CD14-positive monocyte (primary cell): ENCODE measurements at regions not wholly inside any gene's neighbourhood (a gene's known extent, or its start where the extent isn't known, plus 50 kb on each side); places are given as distances from the start of the nearest gene placed in this dataset.
"Not testable (repeated sequence)": the region's sequence is repeated elsewhere in the genome, so short reads cannot be mapped to it uniquely, and the experiment has no call there.

Experiments used
- DNase-seq, 3 donors: peaks; one replicate each; pipeline ENCODE4 v3.0.0-alpha.2; 2011 to 2022
- H2AFZ ChIP-seq: 2 replicates; pipeline ENCODE4 v1.6.0; 2012; ENCODE audit warnings: mild to moderate bottlenecking, low read depth, low read length, inconsistent platforms; ENCODE audit not compliant: insufficient read depth, poor library complexity, severe bottlenecking
- H3K27ac ChIP-seq, 2 donors: 1 replicate in 1 of 2; 2 replicates in 1 of 2; pipeline ENCODE4 v1.5.1; 2012 to 2013; ENCODE audit warnings: low read length in 2 of 2, control low read depth in 1 of 2, inconsistent platforms in 1 of 2, low read depth in 1 of 2, mild to moderate bottlenecking in 1 of 2
- H3K27me3 ChIP-seq, 2 donors: one replicate each; pipeline versions ENCODE4 v1.6.0 to v1.6.1; 2011 to 2013; ENCODE audit warnings: low read length in 2 of 2; ENCODE audit not compliant: control insufficient read depth in 2 of 2, insufficient read depth in 2 of 2
- H3K36me3 ChIP-seq, 2 donors: replicated peaks in 1 of 2; 1 replicate in 1 of 2; 2 replicates in 1 of 2; pipeline versions ENCODE4 v1.5.1 to v1.6.1; 2012 to 2013; ENCODE audit warnings: low read length in 2 of 2, control low read depth in 1 of 2, inconsistent platforms in 1 of 2, mild to moderate bottlenecking in 1 of 2; ENCODE audit not compliant: insufficient read depth in 2 of 2, control insufficient read depth in 1 of 2
- H3K4me1 ChIP-seq, 2 donors: 1 replicate in 1 of 2; 2 replicates in 1 of 2; pipeline versions ENCODE4 v1.5.1 to v1.6.1; 2012 to 2013; ENCODE audit warnings: low read length in 2 of 2, control low read depth in 1 of 2, inconsistent platforms in 1 of 2, mild to moderate bottlenecking in 1 of 2, moderate library complexity in 1 of 2; ENCODE audit not compliant: insufficient read depth in 2 of 2, control insufficient read depth in 1 of 2
- H3K4me2 ChIP-seq: replicated peaks from 2 replicates; pipeline ENCODE3; 2012; ENCODE audit warnings: low read length, moderate library complexity, mild to moderate bottlenecking; ENCODE audit not compliant: poor library complexity, severe bottlenecking; ENCODE audit errors: extremely low read depth
- H3K4me3 ChIP-seq, 3 experiments: fragments of 200-600 bp in 1 of 3; sonication (generic) in 1 of 3; replicated peaks in 1 of 3; 1 replicate in 2 of 3; 2 replicates in 1 of 3; pipeline ENCODE4 v1.5.1; 2011 to 2013; ENCODE audit warnings: low read length in 3 of 3, mild to moderate bottlenecking in 3 of 3, control low read depth in 2 of 3, low read depth in 2 of 3, inconsistent platforms in 1 of 3, moderate library complexity in 1 of 3
- H3K79me2 ChIP-seq: 2 replicates; pipeline ENCODE4 v1.6.0; 2012; ENCODE audit warnings: mild to moderate bottlenecking, control low read depth, inconsistent platforms, low read length, moderate library complexity; ENCODE audit not compliant: insufficient read depth
- H3K9ac ChIP-seq: 2 replicates; pipeline ENCODE4 v1.6.0; 2017; ENCODE audit warnings: low read length, mild to moderate bottlenecking; ENCODE audit not compliant: insufficient read depth, poor library complexity, severe bottlenecking
- H3K9me3 ChIP-seq, 2 donors: replicated peaks in 1 of 2; 1 replicate in 1 of 2; 2 replicates in 1 of 2; pipeline versions ENCODE4 v1.5.1 to v1.6.1; 2012 to 2013; ENCODE audit warnings: low read length in 2 of 2, control low read depth in 1 of 2; ENCODE audit not compliant: control insufficient read depth in 1 of 2, insufficient read depth in 1 of 2
- H4K20me1 ChIP-seq: 2 replicates; pipeline ENCODE4 v1.6.0; 2012; ENCODE audit warnings: mild to moderate bottlenecking, low read length, control low read depth, moderate library complexity; ENCODE audit not compliant: insufficient read depth
- H3K27ac Mint-ChIP-seq, 7 donors: one replicate each; pipeline ENCODE4 v1.8.0; 2020; ENCODE audit warnings: mild to moderate bottlenecking in 7 of 7, mixed read lengths in 7 of 7, moderate library complexity in 6 of 7, inconsistent platforms in 2 of 7
- H3K27me3 Mint-ChIP-seq, 3 donors: one replicate each; pipeline ENCODE4 v1.8.0; 2021 to 2022; ENCODE audit warnings: low read depth in 3 of 3, mild to moderate bottlenecking in 3 of 3, mixed read lengths in 3 of 3, moderate library complexity in 3 of 3, inconsistent platforms in 1 of 3
- H3K36me3 Mint-ChIP-seq, 2 donors: one replicate each; pipeline ENCODE4 v1.8.0; 2020; ENCODE audit warnings: mixed read lengths in 2 of 2, inconsistent platforms in 1 of 2, mild to moderate bottlenecking in 1 of 2
- H3K4me1 Mint-ChIP-seq: one replicate; pipeline ENCODE4 v1.8.0; 2020; ENCODE audit warnings: mild to moderate bottlenecking, mixed read lengths
- H3K4me3 Mint-ChIP-seq, 2 donors: one replicate each; pipeline ENCODE4 v1.8.0; 2020; ENCODE audit warnings: mild to moderate bottlenecking in 2 of 2, mixed read lengths in 2 of 2, moderate library complexity in 1 of 2
- H3K9me3 Mint-ChIP-seq, 7 donors: one replicate each; pipeline ENCODE4 v1.8.0; 2020 to 2022; ENCODE audit warnings: mixed read lengths in 7 of 7, mild to moderate bottlenecking in 6 of 7, moderate library complexity in 6 of 7, inconsistent platforms in 2 of 7
- WGBS: methylation state at CpG from one replicate; pipeline ENCODE4 v1.1.5; 2013; ENCODE audit warnings: missing lambda C conversion rate; ENCODE audit not compliant: insufficient coverage; 5-methylcytosine and 5-hydroxymethylcytosine counted together
- intact Hi-C, 2 donors: fragments of 100-400 bp; cut with micrococcal nuclease; formaldehyde crosslinking; loops; one replicate each; pipeline versions ENCODE4 v1.15.0 to v1.15.1; 2023
- TF ChIP-seq, protein P1 (sequence below): fragments of 200-600 bp; IDR thresholded peaks from one replicate; pipeline ENCODE4 v1.8.0; 2022; ENCODE audit warnings: antibody characterized with exemption, mild to moderate bottlenecking

DNA sequence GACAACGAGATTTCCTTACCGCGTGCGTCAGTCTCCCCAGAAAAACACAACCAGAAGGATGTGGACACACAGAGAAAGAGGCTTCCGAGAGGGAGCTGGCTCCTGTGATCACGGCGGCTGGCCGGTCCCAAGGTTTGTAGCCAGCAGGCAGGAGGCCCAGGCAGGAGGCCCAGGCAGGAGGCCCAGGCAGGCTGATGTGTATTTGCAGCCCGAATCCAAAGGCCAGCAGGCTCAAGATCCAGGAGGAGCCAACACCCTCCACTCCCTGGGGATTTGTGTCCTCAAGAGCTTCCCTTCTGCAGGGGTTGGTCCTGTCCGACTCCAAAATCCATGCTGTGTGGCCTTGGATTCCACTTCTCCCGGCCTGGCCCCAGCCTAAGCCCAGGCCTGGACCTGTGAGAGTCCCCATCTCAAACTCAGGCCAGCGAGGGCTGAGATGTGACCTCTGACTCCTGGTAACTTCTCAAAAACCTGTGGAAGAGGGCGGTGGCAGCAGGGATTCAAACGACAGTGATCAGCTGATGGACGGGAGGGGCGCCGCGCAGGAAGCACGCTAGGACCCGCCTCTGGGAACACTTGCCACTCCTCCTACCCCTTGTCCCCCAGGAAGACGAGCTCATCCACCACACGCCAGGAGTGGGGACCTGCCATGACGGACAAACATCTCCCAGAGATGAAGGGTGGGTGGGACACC lies 75.0 kb upstream of the PPP1R26 start:
- no peaks in the 10 kb centered on the region for H3K27me3 ChIP-seq
- H3K9me3 ChIP-seq, result no peaks in the 10 kb centered on the region
- TF ChIP-seq, protein P1, sequence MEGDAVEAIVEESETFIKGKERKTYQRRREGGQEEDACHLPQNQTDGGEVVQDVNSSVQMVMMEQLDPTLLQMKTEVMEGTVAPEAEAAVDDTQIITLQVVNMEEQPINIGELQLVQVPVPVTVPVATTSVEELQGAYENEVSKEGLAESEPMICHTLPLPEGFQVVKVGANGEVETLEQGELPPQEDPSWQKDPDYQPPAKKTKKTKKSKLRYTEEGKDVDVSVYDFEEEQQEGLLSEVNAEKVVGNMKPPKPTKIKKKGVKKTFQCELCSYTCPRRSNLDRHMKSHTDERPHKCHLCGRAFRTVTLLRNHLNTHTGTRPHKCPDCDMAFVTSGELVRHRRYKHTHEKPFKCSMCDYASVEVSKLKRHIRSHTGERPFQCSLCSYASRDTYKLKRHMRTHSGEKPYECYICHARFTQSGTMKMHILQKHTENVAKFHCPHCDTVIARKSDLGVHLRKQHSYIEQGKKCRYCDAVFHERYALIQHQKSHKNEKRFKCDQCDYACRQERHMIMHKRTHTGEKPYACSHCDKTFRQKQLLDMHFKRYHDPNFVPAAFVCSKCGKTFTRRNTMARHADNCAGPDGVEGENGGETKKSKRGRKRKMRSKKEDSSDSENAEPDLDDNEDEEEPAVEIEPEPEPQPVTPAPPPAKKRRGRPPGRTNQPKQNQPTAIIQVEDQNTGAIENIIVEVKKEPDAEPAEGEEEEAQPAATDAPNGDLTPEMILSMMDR, result no peak
- no peak overlapping the region for H3K9ac ChIP-seq
- no peaks in the 10 kb centered on the region for H4K20me1 ChIP-seq
- DNase-seq, result no peak
- Mint-ChIP-seq H3K4me3 (no peak overlapping the region), H3K36me3 (no peaks in the 10 kb centered on the region), H3K9me3 (peaks cover 0 to 5% (median 0%) of the 10 kb centered on the region in 7 donors), H3K27me3 (peaks cover 0 to 35% (median 7%) of the 10 kb centered on the region in 3 donors), H3K4me1 (no peaks in the 10 kb centered on the region), H3K27ac (no peak overlapping the region)
- H2AFZ ChIP-seq, result no peak overlapping the region
- no peak overlapping the region for H3K4me2 ChIP-seq
- no peak overlapping the region for H3K4me3 ChIP-seq
- H3K36me3 ChIP-seq, result no peaks in the 10 kb centered on the region
- WGBS, result 88% methylated on average over 14 of the region's 23 CpGs
- no peaks in the 10 kb centered on the region for H3K79me2 ChIP-seq
- H3K27ac ChIP-seq, result no peak overlapping the region
- no peaks in the 10 kb centered on the region for H3K4me1 ChIP-seq
- intact Hi-C loops, result no loop called here

DNA sequence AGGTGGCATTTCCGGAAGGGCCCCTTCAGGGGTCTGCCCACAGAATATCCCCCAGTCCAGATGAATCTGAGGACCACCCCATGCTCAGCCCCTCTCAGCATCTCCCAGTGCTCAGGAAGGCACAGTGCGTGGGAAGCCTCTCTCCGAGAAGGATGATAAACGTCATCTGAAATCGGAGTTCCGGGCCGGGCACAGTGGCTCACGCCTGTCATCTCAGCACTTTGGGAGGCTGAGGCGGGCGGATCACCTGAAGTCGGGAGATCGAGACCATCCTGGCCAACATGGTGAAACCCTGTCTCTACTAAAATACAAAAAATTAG lies 74.5 kb upstream of the PPP1R26 start:
- H3K4me3 Mint-ChIP-seq, result not testable (repeated sequence)

More for the DNA sequence above, 74.5 kb upstream of the PPP1R26 start:
- H3K27me3 ChIP-seq, H3K4me2 ChIP-seq, H3K9ac ChIP-seq, H3K4me1 Mint-ChIP-seq, intact Hi-C loops, H3K4me1 ChIP-seq, H2AFZ ChIP-seq, H3K36me3 Mint-ChIP-seq, H4K20me1 ChIP-seq, H3K4me3 ChIP-seq, DNase-seq, H3K27ac Mint-ChIP-seq, H3K27ac ChIP-seq, H3K9me3 ChIP-seq, H3K9me3 Mint-ChIP-seq, H3K79me2 ChIP-seq, H3K36me3 ChIP-seq: not testable (repeated sequence)
- H3K27me3 Mint-ChIP-seq, result peaks cover 0 to 37% (median 7%) of the 10 kb centered on the region in 3 donors
- 97% methylated on average over 11 of the region's 12 CpGs for WGBS
